T follicular helper cell (primary cell): ENCODE measurements at regions not wholly inside any gene's neighbourhood (a gene's known extent, or its start where the extent isn't known, plus 50 kb on each side); places are given as distances from the start of the nearest gene placed in this dataset.
"Not testable (repeated sequence)": the region's sequence is repeated elsewhere in the genome, so short reads cannot be mapped to it uniquely, and the experiment has no call there.

ENCODE experiments used
- DNase-seq: peaks from one replicate; pipeline ENCODE4 v3.0.0-alpha.2; 2020; ENCODE audit warnings: low read depth

DNA sequence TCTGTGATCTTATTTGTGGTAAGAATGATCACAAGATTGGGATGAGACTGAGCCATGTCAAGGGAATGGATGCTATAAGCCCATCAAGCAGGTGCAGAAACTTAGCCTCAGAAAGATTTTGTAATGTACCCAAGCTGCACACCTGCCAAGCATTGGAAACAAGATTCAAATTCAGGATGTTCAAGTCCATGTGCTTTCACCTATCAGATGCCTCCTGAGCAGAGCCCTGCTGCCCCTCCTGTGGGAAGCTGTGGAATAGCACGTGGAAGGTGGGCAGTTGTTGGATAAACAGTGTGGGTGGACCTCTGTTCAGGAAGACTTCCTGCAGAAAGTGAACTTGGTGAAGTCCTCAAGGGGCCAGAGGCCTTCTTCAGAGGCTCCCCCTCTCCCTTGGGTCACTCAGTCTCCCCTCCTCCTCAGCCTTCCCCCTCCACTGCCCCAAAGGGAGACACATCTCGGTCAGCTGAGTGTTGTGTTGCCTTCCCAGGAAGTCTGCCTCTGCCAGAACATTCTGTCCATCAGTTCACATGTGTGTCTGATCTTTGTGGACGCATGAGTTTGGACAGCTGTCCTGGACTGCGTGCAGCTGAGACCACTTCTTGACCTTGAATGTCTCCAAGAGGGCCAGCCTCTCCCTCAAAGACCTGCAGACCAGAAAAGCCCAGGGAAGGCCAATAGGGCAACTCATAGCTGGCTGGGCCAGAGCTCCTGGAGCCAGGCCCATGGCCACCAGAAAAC, 186.1 kb downstream of the INHBB start:
- DNase-seq, result no peak

DNA sequence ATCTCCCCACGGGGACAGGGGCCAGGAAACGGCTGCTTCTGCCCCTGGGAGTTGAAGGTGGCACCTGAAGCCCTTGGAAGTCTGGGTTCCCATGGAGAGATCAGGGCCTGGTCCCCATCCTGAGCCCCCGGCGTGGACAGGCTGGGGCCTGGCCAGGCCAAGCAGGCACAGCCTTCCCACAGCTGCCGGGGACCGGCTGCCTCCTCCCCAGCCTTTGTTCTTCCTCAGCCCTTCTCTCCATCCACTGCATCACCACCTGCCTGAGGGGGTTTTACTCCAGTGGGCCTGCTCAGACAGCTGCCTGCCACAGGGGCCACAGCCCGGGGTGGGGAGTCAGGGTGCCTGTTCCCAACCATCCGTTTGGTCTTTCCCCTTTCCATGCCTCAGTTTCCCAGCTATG, 187.7 kb downstream of the INHBB start:
- DNase-seq, result no peak

DNA sequence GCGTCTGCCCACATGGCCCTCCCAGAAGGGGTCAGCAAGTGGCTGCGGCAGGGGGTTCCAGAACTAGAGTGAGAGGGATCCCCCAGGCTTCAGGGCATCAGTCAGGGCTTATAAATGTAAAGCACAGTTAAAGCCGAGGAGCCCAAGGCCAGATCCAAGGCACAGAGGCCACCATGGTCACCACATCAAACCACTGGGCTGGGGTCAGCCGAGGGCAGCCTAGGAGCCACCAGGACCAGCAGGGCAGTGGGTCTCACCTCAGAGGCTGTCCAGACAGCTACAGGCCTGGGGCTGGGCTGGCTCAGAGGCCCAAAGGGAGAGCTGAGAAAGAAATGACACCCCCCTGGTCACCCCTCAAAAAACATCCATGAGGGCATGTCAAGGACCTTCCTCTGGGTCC, 188.5 kb downstream of the INHBB start:
- no peak for DNase-seq

DNA sequence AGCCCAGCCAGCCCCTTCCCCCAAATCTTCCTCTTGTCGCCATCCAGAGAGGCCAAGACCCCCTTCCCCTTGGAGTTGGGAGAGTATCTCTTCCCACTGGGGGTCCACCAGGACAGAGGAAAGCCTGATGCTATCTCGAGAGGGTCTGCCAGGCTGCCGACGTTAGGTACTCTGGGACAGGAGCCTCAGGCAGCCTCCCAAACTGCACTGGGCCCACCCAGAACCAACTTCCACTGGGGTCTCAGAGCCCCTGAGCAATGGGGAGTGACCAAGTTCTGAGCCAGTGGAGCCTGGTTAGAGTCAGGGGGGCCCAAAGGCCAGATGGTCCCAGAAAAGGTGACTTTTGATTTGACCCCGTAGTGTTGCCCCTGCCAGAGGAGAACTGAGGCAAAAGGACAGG, 189.1 kb downstream of the INHBB start:
- DNase-seq, result no peak

DNA sequence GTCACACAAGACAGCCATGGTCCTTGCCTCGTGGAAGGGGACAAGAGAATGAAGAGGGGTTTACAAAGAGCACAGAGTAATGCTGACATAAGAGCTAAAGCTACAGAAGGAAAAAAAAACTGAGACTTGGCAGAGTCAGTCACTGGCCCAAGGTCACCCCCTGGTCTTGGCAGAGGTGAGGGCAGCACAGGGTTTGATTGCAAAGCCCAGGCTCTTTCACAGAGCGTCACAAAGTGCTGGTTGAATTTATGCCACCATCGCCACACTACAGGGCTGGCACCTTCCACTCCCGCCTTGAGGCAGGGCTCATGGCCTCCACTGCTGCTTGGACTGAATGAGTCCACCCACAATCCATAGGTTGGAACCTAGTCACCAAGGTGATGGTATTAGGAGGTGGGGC, 190.2 kb downstream of the INHBB start:
- no peak for DNase-seq

DNA sequence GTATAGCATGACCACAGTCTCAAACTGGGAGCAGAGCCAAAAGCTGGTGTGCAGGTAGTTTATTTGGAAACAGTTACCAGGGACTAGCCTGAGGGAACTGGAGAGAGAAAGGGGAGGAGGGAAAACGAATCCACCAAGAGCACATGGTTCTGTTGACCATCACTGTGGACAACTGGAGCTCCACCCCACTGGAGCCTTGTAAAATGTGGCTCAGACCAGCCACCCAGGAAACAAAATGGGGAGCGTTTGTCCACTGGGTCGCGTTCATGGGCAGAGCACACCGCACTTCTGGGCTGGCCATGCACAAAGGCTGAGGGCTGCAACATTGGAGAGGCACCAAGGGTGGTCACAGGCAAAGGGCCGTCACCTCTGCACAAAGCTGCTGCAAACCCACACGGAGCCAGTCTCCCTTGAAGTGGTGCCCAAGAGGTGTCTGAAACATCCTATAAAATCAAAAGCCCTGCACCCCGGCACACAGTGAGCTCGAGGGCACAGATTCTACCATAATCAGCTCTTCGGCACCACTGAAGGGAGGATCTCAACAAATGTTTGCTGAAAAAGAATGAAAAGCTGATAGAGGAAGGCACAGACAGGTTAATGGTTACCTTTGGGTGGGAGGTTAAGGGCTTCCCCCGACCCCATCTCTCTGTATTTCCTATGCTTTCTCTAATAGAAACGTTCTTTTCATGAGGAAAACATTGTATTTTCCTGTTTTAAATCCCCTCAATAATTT, 192.9 kb downstream of the INHBB start:
- DNase-seq, result no peak

DNA sequence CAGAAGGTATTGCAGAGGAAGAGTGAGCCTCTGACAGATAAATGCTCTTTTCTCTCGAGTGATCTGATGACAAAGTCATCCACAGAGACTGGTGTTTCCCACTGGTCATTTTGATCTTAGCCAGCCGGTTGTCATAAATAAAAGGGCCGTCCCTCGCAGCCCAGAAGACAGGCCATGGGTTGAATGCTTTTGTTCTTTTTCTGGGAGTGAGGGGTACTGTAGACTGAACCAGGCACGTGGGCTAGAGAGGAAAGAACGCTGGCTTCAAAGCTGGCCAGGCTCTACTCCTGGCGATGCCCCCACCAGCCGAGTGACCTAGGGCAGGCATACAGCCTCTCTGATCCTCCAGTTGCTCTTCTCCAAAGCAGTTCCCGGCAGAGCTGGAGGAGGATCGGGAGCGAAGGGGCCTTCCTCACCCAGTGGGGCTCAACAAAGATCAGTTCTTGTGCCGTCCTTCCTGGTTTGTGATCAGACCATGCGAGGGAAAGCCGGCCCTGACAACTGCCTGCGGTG, 193.5 kb downstream of the INHBB start:
- DNase-seq, result no peak

DNA sequence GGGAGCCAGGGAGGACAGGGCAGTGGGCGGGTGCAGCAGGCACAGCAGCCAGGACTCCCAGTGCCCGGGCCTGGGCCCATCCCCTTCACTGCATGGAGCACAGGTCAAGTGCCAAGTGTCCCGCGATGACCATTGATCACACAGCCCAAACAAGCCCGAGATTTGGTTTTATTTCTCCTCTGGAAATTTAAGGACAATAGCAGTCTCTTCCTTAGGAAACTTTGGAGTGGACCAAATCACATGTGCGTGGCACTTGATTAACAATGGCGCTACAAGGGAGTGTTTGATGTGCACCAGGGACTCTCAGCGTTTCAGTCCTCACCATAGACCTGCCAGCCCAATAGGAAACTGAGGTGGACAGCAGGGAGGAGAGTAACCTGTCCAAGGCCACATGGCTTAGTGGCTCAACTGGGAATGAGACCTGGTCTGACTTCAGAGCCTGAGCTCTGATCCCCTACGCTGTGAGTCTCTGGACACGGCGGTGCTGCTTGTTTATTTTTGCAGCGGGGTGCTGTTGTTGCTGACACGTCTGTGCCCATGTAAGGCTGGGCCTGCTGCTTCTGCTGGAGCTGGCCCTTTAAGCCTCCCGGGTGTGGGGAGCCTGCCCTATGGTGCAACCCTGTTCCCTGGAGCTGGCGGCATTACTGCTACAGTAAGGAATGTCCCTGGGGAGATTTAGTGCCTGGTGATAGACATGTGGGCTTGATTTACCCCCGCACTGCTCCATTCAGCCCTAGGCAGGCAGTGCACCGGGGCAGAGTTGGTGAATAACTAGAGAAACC, 194.2 kb downstream of the INHBB start:
- no peak for DNase-seq

DNA sequence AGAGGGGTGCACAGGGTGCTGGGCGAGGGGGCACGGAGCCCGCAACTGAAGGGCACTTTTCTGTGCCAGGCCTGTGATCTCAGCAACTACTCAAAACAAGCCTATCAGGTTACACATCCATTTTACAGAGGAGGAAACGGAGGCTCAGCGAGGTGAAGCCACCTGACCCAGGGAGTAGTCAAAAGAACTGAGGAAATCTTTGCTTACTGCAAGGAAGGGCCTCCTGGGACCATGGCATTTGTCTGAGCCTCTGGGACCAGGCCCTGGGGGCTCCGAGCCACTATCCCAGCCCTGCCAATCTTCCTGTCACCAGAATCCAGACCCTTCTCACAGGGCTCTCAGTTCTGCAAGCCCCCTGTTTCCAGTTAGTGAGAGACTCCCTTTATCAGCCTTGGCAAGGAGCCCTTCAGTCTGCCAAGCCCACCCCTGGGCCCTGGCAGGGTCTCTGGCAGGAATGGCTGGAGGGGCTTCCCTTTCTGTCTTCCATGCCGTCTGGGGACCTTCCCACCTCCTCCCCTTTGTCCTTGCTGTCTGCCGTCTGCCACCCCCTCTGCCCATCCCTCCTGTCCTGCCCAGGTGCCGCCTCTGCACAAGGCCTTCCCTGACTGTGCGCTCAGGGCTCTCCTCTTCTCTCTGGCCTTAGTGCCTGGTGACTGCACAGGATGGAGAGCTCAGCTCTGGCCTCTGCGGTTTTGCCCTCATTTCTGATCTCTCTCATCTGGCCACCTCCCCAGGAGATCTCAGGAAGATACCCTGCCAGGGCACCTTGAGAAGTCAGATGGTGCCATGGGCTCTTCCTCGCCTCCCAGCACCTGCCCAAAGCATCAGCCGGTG, 194.7 kb upstream of the GLI2 start:
- no peak for DNase-seq

DNA sequence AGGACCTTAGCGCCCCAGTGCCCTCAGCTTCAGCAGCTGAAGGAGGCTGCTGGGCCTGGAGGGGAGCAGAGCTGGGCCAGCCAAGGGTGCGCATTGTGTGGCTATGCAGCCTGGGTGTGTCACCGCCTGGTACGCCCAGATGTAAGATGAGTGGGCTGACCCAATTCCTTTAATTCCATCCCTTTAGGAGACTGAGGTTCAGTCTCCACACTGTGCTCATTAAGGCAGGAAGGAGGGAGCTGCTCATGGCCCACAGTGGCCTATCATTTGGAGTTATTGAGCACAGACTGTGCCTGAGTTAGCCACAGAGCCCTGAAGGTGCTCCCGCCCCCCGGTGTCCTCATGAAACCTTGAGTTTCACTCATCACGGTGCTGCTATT, 194.1 kb upstream of the GLI2 start:
- no peak for DNase-seq

DNA sequence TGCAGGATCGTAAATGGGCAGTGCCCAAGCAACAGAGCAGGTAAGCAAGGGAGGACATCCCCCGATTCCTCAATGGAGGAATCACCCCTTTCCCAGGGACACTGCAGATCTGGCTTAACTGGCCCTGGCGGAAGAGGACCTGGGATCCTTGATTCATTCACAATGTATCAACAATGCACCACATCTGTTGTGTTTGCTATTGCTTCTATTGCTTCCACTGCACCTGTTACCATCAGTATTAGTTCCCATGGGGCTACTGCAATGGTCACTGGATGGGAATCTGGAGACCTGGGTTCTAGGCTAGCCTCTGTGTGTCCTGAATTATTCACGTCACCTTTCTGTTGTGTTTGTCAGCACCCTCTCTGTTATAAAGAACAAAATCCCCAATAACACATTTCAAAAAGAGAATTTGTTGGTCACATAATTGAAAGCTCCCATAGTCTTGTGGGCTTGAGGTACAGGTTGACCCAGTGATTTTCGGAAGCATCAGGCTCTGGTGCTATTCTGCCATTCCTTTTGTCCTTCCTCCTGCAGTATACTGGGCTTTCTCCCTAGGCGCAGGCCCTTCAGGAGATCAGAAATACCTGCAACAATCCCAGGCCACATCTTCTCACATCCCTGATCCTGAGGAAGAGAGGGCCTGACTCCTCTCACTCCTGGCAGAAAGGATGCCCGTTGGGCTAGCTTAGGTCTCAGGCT, 193.5 kb upstream of the GLI2 start:
- DNase-seq, result no peak

DNA sequence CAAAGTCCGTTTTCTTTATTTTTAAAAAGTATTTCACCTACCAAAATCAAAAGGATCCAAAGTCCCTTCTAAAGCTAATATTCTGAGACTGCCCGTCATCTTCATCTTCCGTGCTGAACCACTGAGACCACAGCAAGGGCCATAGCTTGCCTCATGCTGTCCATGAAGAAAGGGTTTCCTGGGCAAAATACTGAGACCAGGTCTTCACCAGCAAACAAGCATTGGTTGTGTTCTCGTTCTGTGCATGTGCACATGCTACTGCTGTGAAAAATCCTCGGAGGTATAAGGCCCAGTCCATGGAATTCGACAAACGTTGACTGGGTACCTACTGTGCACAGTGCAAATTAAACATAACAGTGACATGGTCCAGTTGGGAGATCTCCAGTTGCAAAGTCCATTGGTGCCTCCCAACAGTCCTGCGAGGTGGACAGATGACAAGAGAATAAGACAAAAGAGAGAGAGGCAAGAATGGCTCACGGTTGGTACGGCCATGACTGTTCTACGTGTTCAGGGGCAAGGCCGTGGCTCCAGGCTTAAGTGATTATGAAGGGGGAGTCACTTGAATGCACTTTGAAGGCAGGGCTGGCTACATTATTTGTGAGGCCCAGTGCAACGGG, 192.6 kb upstream of the GLI2 start:
- DNase-seq, result no peak

DNA sequence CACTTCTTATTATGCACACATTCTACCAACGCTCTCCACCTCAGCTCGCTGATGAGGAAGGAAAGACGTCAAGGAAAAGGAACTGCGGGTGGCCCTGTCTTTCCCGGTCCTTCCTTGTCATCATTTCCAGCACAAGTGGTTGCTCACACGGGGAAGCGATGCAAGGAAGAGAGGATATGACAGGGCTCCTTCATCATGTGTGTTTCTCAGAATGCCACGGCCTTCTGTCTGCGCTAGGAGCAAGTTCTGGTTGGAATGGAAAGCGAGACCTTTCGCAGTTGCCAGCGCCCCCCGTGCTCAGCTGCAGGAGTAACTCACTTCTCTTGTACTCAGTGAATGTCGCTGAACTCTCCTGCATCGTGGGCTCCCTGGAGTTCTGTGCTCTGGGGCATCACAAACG, 191.8 kb upstream of the GLI2 start:
- no peak for DNase-seq

DNA sequence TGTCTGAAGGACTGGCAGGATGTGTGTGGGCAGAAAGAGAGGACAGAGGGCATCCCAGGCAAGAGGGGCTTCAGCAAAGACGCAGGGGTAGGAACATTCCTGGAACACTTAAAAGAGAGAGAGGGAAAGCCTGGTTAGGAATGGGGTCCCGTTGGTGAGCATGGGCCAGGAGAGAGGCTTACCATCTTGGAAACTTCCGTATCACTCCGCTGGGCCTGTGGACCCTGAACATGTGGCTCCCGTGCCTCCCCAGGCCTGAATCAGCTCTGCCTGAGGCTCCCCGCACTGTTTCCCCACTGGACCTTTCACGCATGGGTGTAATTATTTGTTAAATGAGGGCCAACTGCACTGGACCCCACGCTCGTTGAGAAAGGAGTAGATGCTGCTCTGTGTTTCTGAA, 191.1 kb upstream of the GLI2 start:
- DNase-seq, result no peak

DNA sequence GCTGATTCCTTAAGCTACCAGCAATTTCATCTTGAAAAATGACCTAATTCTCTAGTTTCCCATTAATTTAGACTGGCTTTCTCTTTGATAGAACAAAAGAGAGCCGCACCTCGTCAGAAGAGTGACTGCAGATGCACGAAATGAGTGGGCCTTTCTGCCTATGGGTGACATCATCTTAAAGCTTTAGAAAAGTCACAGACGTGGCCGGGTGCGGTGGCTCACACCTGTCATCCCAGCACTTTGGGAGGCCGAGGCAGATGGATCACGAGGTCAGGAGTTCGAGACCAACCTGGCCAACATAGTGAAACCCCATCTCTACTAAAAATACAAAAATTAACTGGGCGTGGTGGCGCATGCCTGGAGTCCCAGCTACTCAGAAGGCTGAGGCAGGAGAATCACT, 190.7 kb upstream of the GLI2 start:
- DNase-seq, result not testable (repeated sequence)

DNA sequence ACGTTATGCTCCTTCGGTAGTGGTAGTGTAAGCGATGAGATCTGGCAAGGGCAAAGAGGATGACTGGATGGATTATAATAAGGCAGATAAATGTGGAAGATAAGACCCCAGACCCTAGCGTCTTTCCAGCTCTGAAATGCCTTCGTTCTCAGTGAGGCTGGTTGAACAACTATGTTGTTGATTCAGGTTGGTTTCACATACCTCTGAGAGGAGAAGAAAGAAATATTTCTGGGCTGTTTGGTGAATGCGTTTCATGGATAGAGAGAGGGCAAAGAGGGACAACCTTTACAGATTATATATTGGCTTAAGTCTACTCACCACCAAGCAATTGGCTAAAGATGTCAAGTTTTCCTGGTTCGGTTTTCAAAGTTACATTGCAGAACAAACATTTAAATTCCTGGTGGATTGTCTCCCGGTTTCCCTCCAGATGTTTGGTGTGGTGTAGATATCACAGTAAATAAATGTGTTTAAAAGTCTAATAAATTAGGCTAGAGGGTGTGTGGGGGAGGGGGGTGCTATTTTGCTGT, 190.1 kb upstream of the GLI2 start:
- no peak for DNase-seq

DNA sequence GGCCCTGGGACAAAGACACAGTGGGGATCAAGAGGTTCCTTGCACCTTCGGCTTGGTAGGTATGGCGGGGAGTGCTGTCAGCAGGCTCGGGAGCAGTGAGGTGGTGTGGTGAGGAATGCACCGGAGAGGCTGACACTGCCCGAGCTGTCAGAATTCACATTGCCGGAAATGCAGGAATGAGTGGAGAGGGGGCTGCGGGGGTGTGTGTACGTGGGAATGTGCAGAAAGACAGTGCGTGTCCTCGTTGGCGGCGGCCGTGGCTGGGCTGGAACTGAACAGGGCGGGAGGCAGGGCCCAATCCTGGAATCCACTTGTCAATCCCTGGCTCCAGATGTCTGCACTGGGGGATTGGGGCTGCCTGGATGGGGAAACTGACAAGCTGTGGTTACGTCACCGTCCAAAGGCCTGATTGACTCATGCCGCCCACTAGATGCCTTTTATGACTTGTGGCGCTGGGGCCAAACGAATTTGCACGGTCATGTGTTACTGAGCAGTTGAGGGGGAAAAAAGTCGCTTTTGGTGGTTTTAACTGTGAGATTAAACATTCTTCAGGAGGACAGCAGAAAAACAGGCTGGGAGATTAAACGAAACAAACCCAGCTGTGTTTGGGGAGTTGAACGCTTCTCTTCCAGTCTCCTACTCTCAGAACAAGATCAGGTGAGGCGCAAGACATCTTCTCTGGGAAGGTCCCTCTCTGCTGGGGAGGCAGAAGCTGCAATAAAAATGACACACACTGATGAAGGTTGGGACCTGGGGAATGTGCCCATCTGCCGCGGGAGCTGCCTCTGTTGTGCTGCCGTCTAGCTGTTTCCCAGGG, 189.4 kb upstream of the GLI2 start:
- no peak for DNase-seq

DNA sequence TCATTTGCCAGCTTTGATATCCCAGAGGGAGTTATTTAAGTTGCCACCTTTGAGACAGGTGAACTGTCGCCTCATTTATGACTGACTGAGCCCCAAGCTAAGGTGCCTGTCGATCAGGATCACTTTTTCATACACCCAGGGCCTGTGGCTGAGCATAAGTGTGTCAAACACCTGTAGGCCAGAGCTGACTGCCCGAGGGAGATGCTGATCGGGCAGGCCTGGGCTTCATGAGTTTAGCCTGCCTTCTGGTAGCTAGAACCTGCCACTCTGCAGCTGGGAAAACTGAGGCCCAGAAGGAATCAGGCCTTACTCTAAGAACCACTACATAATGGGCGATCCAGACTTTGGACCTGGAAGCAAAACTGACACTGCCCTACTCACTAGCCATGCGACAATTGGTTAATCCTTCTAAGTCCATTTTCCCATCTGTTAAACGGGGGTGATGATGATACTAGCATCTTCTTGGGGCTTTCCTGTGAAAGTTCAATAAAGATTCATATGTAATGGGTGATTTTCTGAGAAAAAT, 188.7 kb upstream of the GLI2 start:
- DNase-seq, result no peak

DNA sequence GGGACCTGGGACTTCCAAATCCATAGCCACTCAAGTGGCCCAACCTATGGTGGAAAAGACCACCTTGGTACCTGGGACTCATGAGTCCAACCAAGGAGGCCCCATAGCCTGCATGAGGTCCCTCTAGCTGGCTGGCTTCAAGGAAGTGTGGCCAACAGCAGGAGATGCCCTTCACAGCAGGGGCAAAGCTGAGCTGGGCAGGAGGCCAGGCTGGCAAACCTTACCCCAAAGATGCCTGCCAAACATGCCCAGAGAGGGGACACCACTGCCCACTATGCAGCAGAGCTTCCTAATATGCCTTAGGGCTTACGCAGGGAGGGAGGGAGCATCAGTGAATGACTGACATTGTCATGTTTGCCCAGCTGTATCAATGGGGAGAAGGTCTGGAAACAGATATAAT, 188.0 kb upstream of the GLI2 start:
- no peak for DNase-seq
